ENCODE measurements at regions not wholly inside any gene's neighbourhood (a gene's known extent, or its start where the extent isn't known, plus 50 kb on each side); places are given as distances from the start of the nearest gene placed in this dataset.
A peak's percentile ranks its signal among the peaks of the same experiment; 100 is the strongest.
"Not testable (repeated sequence)": the region's sequence is repeated elsewhere in the genome, so short reads cannot be mapped to it uniquely, and the experiment has no call there.

DNA sequence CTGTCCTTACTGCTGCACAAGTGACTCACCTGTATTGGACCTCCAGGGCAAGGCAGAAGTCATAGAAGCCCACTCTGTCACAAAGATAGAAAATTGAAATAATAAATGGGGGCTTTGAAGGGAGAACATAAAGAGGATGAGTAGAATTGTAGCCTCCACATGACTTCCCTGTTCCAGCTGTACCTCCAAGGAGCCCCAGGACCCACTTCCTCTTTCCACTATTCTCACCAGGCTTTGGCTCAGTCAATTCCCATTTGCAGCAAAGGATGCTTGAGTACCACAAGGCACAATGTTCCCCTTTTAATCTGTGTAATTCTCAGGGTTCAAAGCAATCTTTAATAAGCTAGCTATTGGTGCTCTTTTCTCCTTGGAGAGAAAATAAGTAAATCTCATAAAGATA lies 512.1 kb downstream of the TOX3 start:
- no peak for DNase-seq

DNA sequence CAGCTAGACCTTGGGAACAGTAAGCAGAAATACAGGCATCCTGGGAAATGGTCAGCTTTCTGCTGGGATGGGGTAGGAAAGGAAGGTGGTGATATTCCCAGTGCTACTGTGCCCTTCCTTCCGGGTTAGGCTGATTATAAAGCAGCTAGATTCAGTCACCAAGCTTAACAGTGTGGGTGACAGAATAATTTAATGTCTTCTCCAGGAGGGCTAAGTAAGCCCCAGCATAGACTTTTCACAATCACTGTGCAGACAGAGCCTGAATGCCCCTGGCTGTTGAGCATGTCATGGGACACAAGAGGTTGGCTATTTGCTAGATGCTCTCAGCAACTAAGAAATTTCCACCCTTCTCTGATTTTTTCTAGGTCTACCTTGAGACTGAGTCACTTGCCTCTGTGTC lies 513.0 kb downstream of the TOX3 start:
- no peak for DNase-seq

DNA sequence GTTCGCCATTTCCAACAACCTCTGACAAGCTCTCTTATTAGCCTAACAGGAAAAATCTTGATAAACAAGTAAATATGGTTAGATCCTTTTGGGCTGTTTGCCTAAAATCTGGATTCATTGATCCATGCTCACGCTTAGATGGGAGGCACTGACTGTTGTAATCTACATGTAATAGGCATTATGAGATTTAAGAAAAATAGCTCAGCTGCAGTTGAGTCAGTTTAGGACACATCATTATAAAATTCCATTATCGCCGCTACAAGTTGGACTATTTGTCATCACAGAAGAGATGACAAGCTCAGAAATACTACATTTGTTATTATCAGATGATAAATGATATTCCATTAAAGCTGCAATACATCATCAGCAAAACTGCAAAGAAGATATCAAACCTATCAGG lies 524.0 kb downstream of the TOX3 start:
- no peak for DNase-seq

DNA sequence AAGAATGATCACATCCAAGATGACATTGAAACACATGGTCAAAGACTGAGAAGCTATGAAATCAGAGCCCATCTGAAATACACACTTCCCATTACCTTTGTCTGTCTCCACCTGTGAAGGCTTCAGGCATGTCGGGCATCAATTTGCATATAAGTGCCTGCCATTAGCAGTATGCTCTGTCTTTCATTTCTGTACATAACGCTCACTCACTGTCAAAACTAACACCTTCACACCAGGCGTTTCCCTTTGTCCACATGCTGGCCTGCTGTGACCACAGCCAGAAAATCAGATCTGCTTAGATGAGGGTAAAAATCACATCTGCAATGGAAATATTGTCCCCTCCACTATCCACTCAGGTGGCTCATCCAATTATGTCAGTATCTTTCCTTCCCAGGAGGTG lies 524.8 kb downstream of the TOX3 start:
- DNase-seq, result no peak

DNA sequence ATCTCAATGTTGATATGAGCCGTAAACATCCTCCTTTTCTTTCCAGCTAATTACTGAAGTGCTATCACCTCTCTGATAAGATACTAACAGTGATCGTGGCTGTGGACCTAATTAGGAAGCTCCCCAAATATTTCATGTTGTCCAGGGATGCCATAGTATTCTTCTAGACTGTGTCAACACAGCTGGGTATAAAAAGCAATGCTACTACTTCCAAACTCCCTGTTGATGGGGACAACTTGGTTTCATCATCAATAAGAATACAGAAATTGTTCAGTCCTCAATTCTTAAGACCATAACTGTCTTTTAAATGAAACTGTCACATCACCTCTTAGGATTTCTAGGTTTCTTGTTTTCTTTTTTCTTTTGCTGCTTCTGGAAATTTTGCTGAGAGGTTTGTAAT lies 530.6 kb downstream of the TOX3 start:
- DNase-seq, result no peak

DNA sequence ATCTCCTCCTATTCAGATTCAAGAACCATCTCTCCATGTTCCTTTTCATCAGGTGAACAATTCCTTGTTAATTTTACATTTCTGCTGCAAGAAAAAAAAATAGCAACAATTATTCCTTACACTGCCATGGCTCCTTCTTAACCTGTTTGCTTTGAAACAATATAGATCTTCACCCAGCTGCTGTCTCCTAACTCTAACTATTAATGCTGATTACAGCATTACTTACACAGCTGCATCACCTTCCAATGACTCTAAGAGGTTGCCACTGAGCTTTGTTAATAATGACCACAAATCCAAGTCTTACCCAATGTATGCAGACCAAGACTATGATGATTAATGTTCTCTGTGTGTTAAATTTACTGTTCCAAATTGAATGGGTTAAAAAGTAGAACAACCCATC lies 541.4 kb downstream of the TOX3 start:
- DNase-seq, result no peak

DNA sequence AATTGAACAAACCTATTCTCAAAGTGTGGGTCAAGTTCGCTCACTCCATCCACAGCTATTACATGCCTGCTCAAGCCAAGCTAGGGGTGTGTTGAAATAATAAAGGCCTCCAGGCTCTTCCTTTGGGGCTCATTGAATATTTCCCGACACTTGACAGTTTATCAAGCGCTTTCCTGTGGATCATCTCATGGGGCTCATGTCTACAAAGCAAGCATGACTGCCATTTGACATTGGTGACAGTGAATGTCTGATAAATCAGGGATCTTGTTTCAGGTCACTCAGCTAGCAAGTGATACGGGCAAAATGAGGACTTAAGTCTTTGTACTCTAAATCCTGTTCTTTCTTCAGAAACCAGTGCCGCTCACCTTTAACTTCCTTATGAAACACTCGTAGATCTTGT lies 542.6 kb downstream of the TOX3 start:
- DNase-seq, result no peak

DNA sequence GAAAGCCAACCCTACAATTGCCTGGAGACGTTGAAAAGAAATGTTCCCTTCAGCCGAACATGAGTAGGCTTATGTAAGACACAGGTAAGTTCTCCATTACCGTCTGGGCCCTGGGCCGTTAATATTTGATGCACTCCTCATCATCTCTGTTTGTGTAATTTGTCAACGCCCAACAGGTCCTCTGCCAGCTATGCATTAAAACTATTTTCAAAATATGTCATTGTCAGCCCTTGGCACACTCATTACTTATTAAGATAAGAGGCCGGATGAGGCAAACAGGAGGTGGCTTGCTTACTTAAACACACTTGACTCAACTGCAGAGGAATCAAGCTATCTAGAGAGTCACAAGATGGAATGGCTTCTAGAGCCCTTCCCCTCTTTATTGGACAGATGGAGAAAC lies 544.9 kb downstream of the TOX3 start:
- no peak for DNase-seq

DNA sequence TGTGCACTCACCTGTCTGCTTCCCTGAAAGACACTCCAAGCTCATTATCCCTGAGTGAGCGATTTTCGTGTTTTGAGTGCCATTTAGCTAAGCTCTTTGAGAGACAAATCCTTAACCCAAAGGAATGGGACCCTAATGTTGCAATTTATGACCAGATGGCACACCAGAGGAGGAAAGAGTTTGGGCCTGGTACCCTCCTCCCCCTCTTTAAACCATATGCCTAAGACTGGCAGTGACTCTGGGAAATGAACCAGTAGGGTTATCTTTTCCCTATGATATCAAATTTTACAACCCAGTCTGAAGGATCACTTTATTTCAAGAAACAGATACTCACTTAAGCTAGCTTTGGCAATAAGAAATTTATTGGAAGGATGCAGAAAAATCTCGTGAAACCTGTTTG lies 550.4 kb downstream of the TOX3 start:
- no peak for DNase-seq

DNA sequence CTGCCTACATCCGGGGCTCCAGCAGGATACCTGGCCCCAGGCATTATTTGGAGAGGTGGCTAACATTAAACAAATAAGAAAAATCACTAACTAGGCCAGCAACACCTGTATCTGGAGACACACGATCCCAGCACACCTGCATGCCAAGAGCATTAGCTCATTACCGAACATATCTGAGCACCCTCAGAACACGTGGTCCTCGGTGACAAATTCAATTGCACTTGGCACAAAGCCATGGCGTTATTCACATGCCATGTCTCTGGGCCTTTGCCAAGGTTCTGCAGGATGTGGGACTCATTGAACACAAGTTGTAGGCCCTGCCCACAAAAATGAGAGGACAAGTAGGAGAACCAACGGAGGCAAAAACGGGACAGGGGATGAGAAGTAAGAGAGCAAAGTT lies 552.3 kb downstream of the TOX3 start:
- peak; percentile 92 for DNase-seq

DNA sequence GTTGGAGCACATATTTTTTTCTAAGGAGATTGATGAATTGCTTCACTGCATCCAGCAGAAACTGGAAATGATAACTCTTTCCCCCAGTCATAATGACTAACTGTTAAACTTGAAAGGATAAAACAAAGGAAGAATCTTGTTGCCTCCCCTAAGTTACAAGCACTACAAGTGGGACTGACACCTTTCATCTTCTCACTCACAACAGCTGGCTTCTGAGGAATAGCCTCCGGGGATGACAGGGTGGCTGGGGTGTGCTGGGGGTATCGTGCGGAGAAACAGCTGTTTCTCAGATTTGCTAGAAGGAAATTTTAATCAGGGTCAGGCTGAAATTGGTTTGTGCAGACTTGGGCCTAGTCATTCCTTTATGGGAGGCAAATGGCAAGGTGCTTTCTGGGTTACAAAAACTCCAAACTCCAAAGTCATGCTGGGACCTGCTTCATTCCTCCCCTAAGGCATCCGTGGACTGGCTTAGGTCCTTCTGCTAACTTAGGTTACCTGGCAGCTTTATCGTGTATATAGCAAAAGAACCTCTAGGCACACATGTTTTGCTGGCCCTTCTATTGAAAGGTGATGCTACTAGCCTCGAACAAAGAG lies 557.2 kb downstream of the TOX3 start:
- no peak for DNase-seq

DNA sequence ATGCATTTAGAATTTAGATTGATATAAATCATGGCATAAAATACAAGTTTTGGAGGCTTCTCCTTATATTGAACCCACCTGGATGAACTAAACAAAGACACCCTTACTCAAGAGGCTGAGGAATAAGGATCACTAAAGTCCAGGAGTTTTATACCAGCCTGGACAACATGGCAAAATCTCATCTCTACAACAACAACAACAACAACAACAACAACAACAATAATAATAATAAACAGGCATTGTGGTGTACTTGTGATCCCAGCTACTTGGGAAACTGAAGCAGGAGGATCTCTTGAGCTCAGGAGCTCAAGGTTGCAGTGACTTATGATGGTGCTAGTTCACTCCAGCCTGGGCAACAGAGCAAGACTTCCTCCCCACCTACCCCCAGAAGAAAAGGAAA lies 558.0 kb downstream of the TOX3 start:
- no peak for DNase-seq

DNA sequence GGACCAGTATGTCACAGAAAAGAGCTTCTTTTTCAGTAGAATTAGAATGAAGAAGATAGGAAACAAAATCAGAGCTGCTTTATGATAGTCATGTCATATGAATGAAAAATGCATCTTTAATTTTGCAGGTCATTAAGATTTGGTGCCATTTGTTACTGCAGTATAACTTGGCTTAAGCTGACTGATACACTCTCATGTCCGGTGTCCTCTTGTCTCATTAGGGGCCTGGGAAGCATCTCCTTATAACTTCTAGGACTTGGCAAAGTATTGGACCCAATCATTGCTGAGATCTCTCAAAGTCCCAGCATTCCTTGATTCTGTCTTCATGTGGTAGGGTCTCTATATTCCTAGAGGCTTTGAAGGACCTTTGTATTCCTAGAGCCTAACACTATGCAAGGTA lies 559.4 kb downstream of the TOX3 start:
- no peak for DNase-seq

DNA sequence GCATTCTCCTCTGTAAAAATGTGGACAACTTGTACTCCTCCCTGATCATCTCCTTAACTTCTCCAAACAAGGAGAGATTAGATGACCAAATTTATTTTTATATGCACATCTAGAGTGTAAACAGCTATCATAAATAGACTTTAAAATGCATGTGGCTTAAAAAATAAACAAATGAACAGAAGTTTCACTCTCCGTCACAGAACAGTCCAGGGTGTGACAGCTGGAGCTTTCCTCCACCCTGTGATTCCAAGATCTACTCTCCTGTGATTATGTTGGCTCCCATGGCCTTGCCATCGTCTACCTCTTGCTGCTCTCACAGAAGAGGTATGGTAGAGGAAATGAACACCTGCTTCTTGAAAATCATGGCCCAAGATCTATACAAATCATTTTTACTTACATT lies 560.2 kb downstream of the TOX3 start:
- no peak for DNase-seq

DNA sequence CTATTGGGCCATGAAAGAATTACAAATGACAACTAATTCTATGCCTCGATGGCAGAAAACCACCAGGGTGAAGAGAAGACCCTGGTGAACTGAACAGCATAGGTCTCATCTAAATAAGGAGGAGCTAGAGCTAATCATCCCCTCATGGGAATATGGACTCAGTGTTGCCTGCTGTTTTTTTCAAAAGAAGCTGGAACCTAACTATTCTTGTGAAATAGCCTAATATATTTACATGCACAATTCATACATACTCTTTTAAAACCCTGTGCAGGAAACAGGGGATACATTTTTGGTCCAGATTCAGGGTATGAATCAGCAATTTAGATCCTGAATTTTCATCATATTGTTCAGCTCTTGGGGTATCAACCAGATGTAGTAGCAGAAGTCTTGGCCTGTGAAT lies 560.6 kb downstream of the TOX3 start:
- DNase-seq, result no peak

DNA sequence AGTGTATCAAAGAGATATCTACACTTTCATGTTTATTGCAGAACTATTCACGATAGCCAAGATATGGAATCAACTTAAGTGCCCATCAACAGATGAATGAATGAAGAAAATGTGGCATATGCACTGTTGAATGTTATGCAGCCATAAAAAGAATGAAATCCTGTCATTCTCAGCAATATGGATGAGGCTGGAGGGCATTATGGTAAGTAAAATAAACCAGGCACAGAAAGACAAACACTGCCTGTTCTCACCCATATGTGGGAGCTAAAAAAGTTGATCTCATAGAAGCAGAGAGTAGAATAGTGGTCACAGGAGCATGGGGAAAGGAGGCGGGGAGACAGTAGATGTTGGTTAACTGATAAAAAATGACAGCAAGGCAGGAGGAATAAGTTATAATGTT lies 561.8 kb downstream of the TOX3 start:
- no peak for DNase-seq

DNA sequence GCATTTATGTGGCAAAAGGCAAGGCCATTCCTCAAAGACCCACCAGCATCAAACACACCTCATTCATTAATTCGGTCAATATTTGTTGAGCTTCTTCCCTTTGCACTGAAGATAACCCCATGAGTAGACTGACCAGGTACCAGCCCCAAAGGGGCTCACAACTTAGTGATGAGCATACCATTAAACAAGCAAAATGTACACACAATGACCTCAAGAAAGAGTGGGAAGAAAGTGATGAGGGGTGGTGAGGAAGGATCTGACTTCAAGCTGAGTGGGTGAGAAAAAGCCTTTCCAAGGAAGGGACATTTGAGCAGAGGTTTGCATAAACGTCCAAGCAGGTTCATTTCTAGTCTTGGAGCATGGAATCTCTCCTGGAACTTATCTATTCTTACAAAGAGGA lies 562.5 kb downstream of the TOX3 start:
- DNase-seq, result no peak

DNA sequence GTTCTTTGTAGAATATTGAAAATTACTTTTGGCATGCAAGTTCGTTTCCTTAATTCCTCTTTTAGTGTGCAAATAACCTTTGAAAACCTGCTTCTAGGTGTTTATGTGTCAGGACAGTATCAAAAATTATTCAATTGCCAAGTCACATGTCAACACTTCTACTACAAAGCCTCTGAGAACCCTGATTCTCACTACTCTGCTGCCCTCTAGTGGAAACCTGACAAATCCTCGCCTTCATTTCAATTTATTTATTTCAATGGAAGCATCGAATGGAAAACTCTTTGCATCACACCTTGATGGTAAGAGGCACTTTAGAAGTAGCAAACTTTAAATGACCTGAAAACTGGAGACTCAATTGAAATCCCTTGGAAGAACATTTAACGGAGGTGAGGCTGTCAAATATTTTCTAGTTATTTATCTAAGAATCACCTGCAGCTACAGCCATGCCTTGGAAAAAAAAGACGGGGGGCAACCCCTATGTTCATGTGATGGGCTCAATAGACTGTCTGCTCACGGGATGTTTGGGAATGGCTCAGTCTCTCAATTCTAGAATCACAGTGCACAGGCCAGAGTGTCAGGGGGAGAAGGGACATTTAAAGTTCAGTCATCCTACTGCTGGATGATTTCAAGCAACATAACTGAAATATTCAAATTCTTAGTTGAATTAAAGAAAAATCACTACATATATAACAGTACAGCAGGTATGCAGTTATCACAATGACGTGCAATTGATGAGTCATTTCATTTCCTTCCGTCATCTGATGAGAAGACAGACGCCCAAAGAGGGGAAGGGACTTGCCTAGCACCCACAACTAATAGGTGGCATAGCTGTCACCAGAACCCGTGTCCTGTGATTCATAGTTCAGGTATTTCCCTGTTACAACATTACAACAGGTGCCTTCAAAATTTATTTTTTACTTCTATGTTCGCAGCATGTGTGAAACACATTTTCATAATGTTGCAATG lies 563.9 kb downstream of the TOX3 start:
- DNase-seq, result peak; percentile 51

DNA sequence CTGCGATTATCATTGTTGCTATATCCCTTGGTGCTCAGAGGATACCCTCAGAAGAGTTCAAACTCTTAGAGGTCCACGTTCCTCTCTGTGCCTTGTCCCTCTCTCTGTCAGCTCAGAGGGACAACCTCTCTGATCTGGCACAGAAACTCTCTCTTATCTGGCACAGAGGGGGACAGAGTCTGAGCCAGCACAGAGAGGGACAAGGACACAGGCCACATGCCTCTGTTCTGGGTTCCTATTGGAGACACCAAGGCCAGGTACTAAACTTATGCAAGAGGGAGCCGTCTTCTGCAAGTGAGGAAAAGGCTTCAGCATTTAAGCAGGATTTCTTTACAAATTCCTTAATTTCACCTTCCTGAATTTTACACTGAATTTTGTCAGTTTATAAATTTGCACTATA lies 565.2 kb downstream of the TOX3 start:
- no peak for DNase-seq

DNA sequence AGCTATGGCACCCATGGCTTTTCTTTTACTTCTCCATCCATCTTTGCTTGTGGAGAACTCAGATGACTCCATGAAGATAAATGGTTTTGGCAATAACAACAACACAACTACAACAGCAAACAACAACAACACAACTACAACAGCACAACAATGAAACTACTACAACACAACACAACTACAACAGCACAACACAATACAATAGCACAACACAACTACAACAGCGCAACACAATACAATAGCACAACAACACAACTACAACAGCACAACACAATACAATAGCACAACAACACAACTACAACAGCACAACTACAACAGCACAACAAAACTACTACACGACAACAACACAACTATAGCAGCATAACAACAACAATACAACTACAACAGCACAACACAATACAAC lies 569.4 kb downstream of the TOX3 start:
- not testable (repeated sequence) for DNase-seq

DNA sequence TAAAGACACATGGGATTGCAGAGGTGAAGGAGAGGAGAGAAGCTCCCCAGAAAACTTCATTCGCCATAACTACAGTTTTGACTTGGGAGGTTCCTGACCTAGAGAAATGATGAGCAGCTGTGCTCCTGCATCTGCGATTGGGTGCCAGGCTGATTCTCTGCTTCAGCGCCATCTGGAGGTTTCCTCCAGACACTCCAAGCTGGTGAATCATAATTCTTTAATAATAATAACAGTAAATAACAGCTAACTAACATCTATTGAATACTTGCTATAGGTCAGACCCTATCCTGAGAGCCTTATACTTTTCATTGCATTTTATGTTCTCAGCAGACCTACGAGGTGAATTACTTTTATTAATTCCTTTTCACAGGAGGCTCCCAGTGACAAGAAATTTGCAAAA lies 575.8 kb downstream of the TOX3 start:
- no peak for DNase-seq

DNA sequence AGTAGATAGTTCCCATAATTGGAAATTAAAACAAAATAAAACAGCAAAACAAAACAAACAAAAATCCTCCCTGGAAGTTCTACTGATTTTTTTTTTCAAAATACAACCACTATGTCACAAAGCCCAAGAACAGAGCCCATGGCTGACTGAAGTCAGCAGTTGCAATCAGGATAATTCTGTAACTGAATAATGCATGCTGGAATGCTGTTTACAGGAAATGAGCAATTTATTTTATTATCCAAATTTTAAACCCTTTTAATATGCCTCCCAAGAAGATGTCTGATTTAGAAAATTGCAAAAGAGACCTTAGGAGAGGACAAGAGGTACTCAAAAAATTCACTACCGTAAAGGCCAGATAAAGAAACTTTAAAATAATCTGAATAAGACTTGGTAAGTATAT lies 578.2 kb downstream of the TOX3 start:
- DNase-seq, result no peak

DNA sequence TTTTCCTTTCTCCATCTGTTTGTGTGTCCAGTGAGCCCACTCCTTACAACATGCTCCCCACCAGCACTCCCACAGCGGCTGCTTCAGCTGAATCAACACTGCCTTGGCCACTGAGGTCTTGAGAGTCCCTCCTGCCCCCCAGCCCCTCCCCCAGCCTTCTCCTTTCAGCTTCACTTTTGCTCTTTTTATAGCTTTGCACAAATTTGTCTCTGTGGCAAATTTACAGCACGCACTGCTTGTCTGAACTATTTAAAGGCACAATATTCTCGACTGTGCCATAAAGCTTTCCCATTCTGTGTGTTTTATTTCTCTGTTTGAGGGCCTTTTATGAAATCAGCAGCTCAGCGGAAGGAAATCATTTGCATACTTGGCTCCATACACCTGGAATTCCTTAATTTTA lies 579.3 kb downstream of the TOX3 start:
- no peak for DNase-seq

DNA sequence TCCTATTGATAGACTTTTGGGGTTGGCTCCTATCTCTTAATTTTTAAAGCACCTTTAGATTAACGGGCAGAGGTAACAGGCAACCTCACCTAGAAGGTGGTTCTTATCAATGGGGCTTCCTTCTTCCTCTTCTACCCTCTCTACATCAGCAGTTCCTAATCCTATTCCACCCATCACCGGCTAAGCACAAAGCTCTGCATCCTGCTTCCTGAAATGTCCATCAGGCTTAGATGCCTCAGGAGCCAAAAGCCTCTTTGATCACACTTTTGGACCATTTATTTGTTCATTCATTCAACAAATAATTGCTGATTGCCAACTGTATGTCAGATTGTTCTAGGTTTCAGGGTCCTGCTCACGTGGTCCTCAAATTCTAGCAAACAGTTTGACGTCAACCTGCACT lies 586.0 kb downstream of the TOX3 start:
- no peak for DNase-seq

Data from NCI-H2029 (cell line).